ENCODE measurements at regions not wholly inside any gene's neighbourhood (a gene's known extent, or its start where the extent isn't known, plus 50 kb on each side); places are given as distances from the start of the nearest gene placed in this dataset.

- DNase-seq = no peak
Observed at GRCh38 chr5:156232251-156232869, 94.6 kb upstream of the SGCD start.

- DNase-seq = no peak
Observed at GRCh38 chr5:156237361-156237760, 89.6 kb upstream of the SGCD start.

DNA sequence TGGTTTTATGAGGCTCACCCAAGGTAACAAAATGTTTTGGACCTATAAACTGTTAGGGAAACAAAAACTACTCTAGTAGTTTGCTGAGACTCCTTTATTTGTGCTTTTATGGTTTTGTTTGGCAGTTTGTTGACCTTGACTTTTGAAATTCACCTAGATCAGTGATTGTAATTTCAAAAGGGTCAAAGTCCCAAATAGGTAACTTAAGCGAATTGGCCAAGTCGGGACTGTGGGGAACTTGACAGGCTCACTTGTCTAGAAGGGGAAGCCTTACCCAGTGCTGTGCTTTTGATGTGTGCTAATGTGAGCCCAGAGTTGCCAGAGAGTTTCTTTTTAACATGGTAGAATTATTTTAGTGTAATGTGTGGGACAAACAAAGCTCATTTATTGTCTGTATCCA is 87.2 kb upstream of the SGCD start:
- no peak for DNase-seq

GRCh38 chr5:156240414-156240813 is 86.5 kb upstream of the SGCD start:
- DNase-seq = no peak

DNA sequence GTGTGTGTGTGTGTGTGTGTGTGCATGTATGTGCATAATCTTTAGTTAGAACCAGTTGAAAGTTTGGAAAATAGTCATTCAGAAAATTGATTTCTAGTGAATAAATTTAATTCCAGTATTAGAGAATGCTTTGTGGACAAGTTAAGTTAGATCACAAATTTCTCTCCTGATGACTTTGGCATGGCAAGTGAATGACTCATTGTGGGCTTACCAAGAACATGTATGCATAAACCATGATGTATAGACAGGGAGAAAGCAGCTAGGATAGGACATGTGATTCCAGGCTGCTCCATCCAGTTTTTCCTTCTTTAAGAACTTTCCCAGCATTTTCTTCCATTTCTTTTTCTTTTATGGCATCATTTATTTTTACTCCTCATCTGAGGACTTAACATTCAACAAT is 85.7 kb upstream of the SGCD start:
- DNase-seq = no peak

GRCh38 chr5:156245895-156246294 is 81.1 kb upstream of the SGCD start:
- DNase-seq = no peak

DNA sequence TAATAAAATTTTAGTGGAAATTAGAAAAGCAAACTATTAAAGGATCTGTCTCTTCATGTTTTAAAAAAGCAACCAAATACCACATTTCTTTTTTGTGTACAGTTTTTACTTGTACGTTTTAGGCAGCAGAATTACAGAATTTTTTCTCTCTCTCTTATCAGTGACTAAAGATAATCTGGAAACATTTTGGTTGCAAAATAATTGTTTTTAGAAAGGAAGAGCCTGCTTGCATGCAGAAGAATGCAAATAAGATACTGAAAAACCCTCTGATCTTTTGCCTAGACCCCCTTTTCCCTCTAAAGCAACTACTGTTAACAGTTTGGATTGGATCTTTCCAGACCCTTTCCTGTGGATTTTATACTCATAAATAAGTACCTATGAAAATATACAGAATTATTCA is 75.9 kb upstream of the SGCD start:
- DNase-seq = no peak

DNA sequence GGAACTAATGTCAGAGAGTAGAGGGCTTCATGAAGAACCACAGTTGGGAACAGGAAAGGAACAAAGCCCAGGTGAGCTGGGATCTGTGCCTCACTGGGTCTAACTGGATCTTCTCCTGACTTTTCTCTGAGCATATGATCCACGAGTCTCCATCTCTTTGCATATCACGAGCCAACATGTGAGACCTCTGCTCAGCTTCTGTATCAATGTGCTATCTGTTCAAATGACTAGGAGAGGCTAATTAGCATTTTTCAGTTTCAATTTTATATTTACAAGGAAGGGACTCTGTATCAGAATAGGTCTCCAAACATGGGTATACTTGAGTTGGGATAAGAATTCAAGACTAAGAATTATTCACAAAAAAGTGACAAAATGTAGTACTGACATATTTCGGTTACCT is 73.8 kb upstream of the SGCD start:
- DNase-seq = no peak

DNA sequence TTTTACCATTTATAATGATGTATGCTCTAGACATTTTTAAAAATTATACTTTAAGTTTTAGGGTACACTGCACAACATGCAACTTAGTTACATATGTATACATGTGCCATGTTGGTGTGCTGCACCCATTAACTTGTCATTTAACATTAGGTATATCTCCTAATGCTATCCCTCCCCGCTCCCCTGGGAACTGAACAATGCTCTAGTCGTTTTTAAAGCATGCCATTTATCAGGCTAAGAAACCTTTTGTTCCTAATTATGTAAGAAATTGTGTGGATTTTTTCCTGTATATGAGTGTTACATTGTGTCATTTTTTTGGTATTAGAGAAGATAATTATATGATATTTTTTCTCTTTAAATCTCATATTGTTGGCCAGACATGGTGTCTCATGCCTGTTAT is 72.8 kb upstream of the SGCD start:
- no peak for DNase-seq

GRCh38 chr5:156256642-156257041 is 70.3 kb upstream of the SGCD start:
- DNase-seq = no peak

- DNase-seq = no peak
Observed at GRCh38 chr5:156258934-156259333, 68.0 kb upstream of the SGCD start.

GRCh38 chr5:156259618-156260017 is 67.3 kb upstream of the SGCD start:
- no peak for DNase-seq

- no peak for DNase-seq
Observed at GRCh38 chr5:156261275-156261939, 65.6 kb upstream of the SGCD start.

- no peak for DNase-seq
Observed at GRCh38 chr5:156271569-156271968, 55.4 kb upstream of the SGCD start.

DNA sequence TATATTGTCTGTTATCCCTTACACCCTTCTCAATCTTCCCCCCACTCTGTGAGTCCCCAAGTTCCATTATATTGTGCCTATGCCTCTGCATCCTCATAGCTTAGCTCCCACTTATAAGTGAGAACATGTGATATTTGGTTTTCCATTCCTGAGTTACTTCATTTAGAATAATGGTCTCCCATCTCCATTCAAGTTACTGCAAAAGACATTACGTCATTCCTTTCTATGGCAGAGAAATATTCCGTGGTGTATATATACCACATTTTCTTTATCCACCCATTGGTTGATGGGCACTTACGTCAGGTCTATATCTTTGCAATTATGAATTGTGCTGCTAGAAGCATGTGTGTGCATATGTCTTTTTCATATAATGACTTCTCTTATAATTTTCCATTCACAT is 54.8 kb upstream of the SGCD start:
- no peak for DNase-seq

DNA sequence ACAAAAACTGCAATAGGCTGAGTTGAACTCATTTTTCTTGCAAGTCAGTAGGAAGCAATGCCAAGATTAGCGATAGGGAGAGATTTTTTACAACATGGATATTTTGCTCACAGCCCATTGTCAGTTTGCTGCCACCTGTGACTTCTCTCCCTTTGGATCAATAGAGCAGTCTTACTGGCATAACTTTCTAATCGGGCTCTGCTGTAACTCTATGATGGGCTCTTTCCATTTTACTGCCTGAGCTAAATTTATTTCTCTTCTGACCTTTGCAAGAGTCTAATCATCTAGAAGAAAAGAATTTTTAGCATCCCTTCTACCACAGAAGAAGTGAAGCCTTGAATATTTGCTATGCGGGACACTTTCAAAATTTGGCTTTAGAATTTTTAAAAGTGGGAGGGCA is 53.6 kb upstream of the SGCD start:
- DNase-seq = no peak

GRCh38 chr5:156274453-156274852 is 52.5 kb upstream of the SGCD start:
- no peak for DNase-seq
